Astrocyte (in vitro differentiated cells and primary cell): ENCODE measurements at regions not wholly inside any gene's neighbourhood (a gene's known extent, or its start where the extent isn't known, plus 50 kb on each side); places are given as distances from the start of the nearest gene placed in this dataset.

Experiments
- EZH2 ChIP-seq: IDR thresholded peaks from 2 replicates; pipeline ENCODE4 v1.6.1; 2012; ENCODE audit warnings: mild to moderate bottlenecking, low read length, inconsistent platforms; ENCODE audit not compliant: insufficient read depth
- TF ChIP-seq, protein P1 (sequence below): IDR thresholded peaks from 2 replicates; pipeline ENCODE4 v1.5.1; 2011; ENCODE audit warnings: low read depth, mild to moderate bottlenecking, inconsistent platforms, low read length, moderate library complexity; ENCODE audit not compliant: insufficient read depth

DNA sequence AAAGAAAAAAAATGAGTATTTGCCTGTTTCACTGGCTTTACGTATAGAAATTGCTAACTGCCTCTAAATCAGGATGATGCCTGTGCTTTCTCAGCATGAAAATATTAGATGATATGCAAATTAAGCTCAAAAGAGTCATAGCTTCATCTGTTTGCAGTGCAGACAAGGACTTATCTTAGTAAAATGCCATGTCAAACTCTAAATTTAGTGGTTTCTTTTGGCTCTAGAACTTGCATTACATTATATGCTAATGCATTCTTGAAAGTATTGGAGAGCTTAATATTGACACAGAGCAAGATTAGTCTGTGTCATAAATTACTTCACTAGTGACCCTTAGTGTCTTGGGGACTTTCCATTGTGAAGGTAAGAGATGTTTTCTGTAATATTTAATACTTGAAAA is 1109.1 kb upstream of the NRXN1 start:
- TF ChIP-seq, protein P1, sequence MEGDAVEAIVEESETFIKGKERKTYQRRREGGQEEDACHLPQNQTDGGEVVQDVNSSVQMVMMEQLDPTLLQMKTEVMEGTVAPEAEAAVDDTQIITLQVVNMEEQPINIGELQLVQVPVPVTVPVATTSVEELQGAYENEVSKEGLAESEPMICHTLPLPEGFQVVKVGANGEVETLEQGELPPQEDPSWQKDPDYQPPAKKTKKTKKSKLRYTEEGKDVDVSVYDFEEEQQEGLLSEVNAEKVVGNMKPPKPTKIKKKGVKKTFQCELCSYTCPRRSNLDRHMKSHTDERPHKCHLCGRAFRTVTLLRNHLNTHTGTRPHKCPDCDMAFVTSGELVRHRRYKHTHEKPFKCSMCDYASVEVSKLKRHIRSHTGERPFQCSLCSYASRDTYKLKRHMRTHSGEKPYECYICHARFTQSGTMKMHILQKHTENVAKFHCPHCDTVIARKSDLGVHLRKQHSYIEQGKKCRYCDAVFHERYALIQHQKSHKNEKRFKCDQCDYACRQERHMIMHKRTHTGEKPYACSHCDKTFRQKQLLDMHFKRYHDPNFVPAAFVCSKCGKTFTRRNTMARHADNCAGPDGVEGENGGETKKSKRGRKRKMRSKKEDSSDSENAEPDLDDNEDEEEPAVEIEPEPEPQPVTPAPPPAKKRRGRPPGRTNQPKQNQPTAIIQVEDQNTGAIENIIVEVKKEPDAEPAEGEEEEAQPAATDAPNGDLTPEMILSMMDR, result no peak
- TF ChIP-seq EZH2, result no peak
